ENCODE measurements at regions not wholly inside any gene's neighbourhood (a gene's known extent, or its start where the extent isn't known, plus 50 kb on each side); places are given as distances from the start of the nearest gene placed in this dataset.

GRCh38 chr18:29307231-29307630 lies 1130.3 kb upstream of the CDH2 start:
- TF ChIP-seq CTCF (IDR thresholded peaks at IDR 0.05) (no peak), POLR2A (IDR thresholded peaks at IDR 0.05) (no peak)
